GM23338 (cell line): ENCODE measurements at regions not wholly inside any gene's neighbourhood (a gene's known extent, or its start where the extent isn't known, plus 50 kb on each side); places are given as distances from the start of the nearest gene placed in this dataset.

Experiments
- POLR2AphosphoS5 ChIP-seq: IDR thresholded peaks from 2 replicates; pipeline ENCODE4 v1.6.1; 2016; ENCODE audit warnings: antibody characterized with exemption, low read depth
- TF ChIP-seq, protein P1 (sequence below), 2 experiments: fragments of 200-600 bp in 1 of 2; sonication (generic) in 1 of 2; conservative IDR thresholded peaks; 2 replicates each; pipeline versions ENCODE4 v1.5.1 to v1.6.1; 2016 to 2017; ENCODE audit warnings: antibody characterized with exemption in 2 of 2, low read depth in 2 of 2, mild to moderate bottlenecking in 2 of 2, moderate library complexity in 1 of 2

DNA sequence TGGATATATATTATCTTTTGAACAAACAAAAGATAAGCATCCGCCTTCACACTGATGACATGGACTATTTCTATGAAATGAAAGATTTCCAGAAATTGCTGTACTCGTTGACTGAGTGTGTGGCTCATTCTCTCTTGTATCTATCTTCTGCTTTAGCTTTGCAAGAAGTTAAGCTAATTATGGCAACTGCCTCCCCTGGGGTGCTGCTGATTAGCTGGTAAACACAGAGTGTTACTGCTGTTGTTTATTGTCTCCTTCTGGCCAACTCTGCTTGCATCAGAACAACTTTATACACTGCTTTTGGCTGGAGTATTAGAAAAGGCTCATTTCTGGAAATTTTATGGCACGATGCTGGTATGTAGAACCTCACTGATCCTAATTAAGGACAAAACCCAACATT is 95.6 kb upstream of the SNX7 start:
- TF ChIP-seq, protein P1, sequence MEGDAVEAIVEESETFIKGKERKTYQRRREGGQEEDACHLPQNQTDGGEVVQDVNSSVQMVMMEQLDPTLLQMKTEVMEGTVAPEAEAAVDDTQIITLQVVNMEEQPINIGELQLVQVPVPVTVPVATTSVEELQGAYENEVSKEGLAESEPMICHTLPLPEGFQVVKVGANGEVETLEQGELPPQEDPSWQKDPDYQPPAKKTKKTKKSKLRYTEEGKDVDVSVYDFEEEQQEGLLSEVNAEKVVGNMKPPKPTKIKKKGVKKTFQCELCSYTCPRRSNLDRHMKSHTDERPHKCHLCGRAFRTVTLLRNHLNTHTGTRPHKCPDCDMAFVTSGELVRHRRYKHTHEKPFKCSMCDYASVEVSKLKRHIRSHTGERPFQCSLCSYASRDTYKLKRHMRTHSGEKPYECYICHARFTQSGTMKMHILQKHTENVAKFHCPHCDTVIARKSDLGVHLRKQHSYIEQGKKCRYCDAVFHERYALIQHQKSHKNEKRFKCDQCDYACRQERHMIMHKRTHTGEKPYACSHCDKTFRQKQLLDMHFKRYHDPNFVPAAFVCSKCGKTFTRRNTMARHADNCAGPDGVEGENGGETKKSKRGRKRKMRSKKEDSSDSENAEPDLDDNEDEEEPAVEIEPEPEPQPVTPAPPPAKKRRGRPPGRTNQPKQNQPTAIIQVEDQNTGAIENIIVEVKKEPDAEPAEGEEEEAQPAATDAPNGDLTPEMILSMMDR (conservative IDR thresholded peaks at IDR 0.05; ENCODE audit: low read depth in 2 of 2), result no peak
- TF ChIP-seq POLR2AphosphoS5, result no peak
